Body of pancreas (tissue), 4 donors: ENCODE measurements at regions not wholly inside any gene's neighbourhood (a gene's known extent, or its start where the extent isn't known, plus 50 kb on each side); places are given as distances from the start of the nearest gene placed in this dataset.

ENCODE experiments used
- CTCF ChIP-seq, 7 experiments: fragments of 450-650 bp in 4 of 7; fragments of 200-600 bp in 3 of 7; sonication (generic) in 3 of 7; IDR thresholded peaks; one replicate each; pipeline ENCODE4 v1.5.1; 2016 to 2019; ENCODE audit warnings: antibody characterized with exemption in 7 of 7
- POLR2A ChIP-seq, 3 donors: fragments of 450-650 bp; IDR thresholded peaks; one replicate each; pipeline ENCODE4 v1.6.1; 2016; ENCODE audit warnings: antibody characterized with exemption in 3 of 3, mild to moderate bottlenecking in 2 of 3

- TF ChIP-seq CTCF (IDR thresholded peaks at IDR 0.05): no peak
- no peak for TF ChIP-seq POLR2A (IDR thresholded peaks at IDR 0.05)
Observed at GRCh38 chr2:142668420-142668819, 209.0 kb upstream of the KYNU start.
